ENCODE measurements at regions not wholly inside any gene's neighbourhood (a gene's known extent, or its start where the extent isn't known, plus 50 kb on each side); places are given as distances from the start of the nearest gene placed in this dataset.

DNA sequence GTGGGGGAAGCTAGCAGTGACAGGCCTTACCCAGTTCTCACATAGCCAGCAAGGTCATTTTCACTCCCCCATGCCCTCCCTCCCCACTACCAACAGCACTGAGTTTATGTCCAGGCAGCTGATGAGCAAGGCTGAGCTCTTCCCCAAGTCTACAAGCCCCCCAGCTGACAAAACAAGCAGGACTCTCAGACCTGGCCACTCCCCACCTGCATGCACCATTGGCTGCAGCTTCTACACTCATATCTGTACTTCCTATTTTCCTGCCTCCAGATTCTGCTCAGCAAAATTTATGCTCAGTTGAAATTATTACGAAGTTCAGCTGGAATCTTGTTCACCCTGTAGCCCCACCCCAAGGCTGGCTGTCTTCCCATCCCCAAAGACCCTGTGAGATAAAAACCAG, 339.3 kb downstream of the ARL6IP6 start:
- ATAC-seq = no peak
- Histone ChIP-seq H3K27ac (no peak overlapping the region), H3K4me3 (no peak overlapping the region), H3K27me3 (no peaks in the 10 kb centered on the region), H3K4me1 (no peaks in the 10 kb centered on the region), H3K36me3 (no peaks in the 10 kb centered on the region), H3K9me3 (no peaks in the 10 kb centered on the region)
- TF ChIP-seq POLR2A (IDR thresholded peaks at IDR 0.05) = no peak
- in situ Hi-C loops (cut with MboI; ENCODE audit: low sequenced_read_pairs in 4 of 4) = no loop called here
- no peak for DNase-seq
- intact Hi-C loops (cut with DNase I; ENCODE audit: low total_unique reads) = no loop called here

- no peak for ATAC-seq
- no peak for DNase-seq
- Histone ChIP-seq H3K36me3 (no peaks in the 10 kb centered on the region), H3K4me1 (no peaks in the 10 kb centered on the region), H3K4me3 (no peak overlapping the region), H3K27ac (no peak overlapping the region), H3K27me3 (no peaks in the 10 kb centered on the region), H3K9me3 (no peaks in the 10 kb centered on the region)
- intact Hi-C loops (cut with DNase I; ENCODE audit: low total_unique reads) (no loop called here), in situ Hi-C loops (cut with MboI; ENCODE audit: low sequenced_read_pairs in 4 of 4) (no loop called here)
- no peak for TF ChIP-seq CTCF (IDR thresholded peaks at IDR 0.05 in 4 of 5, conservative IDR thresholded peaks at IDR 0.05 in 1 of 5)
- no peak for TF ChIP-seq POLR2A (IDR thresholded peaks at IDR 0.05)
Measured at GRCh38 chr2:153055182-153055581, 336.8 kb downstream of the ARL6IP6 start.

- H3K36me3 ChIP-seq = no peaks in the 10 kb centered on the region
- no peaks in the 10 kb centered on the region for H3K27me3 ChIP-seq
- TF ChIP-seq CTCF (IDR thresholded peaks at IDR 0.05 in 4 of 5, conservative IDR thresholded peaks at IDR 0.05 in 1 of 5) (no peak), POLR2A (IDR thresholded peaks at IDR 0.05) (no peak)
- intact Hi-C loops (cut with DNase I; ENCODE audit: low total_unique reads) (no loop called here), in situ Hi-C loops (cut with MboI; ENCODE audit: low sequenced_read_pairs in 4 of 4) (no loop called here)
- H3K4me3 ChIP-seq = no peak overlapping the region
- DNase-seq (no peak), ATAC-seq (no peak)
- no peaks in the 10 kb centered on the region for H3K4me1 ChIP-seq
- H3K9me3 ChIP-seq = no peaks in the 10 kb centered on the region
- no peak overlapping the region for H3K27ac ChIP-seq
Measured at GRCh38 chr2:153052807-153053559, 334.6 kb downstream of the ARL6IP6 start.

DNA sequence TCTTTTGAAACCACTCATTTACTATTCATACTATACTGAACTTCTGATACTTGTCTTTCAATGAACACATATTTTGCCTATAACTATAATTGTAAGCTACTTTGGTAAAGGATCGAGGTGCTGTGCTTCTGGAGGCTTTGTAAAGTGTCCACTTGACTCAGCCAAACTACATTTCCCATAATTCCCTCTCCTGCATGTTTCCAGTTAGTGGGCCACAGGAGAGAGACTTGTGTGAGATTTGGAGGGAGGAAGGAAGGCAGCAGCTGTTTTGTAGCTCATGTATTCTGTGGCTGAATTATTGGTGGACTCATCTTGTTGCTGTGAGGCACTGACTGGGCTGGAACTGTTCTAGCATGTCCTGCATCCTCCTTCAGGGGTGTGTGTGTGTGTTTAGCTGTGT, 328.8 kb downstream of the ARL6IP6 start:
- TF ChIP-seq CTCF (IDR thresholded peaks at IDR 0.05 in 4 of 5, conservative IDR thresholded peaks at IDR 0.05 in 1 of 5) = no peak
- no peak for TF ChIP-seq POLR2A (IDR thresholded peaks at IDR 0.05)
- Histone ChIP-seq H3K27ac (no peak overlapping the region), H3K36me3 (no peaks in the 10 kb centered on the region), H3K4me3 (no peak overlapping the region), H3K4me1 (no peaks in the 10 kb centered on the region), H3K9me3 (no peaks in the 10 kb centered on the region), H3K27me3 (no peaks in the 10 kb centered on the region)
- no peak for DNase-seq
- intact Hi-C loops (cut with DNase I; ENCODE audit: low total_unique reads) = no loop called here
- in situ Hi-C loops (cut with MboI; ENCODE audit: low sequenced_read_pairs in 4 of 4) = no loop called here
- ATAC-seq = no peak

DNA sequence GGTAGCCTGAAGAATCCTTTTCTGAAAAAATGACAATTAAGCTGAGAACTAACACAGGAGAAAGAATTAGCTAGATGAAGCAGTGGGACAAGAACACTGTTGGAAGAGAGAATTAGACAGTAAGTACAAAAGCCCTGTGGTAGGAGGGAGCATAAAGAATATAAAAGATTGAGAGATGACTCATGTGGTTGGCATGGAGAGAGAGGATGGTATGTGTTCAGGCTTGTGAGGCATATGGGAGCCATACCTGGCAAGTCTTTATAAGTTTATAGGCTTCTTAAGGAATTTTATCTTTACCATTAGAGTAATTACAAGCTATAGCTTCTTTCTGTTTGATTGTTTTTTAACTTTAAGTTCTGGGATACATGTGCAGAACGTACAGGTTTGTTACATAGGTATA, 325.0 kb downstream of the ARL6IP6 start:
- no peak overlapping the region for H3K4me3 ChIP-seq
- H3K4me1 ChIP-seq = no peaks in the 10 kb centered on the region
- ATAC-seq (no peak), DNase-seq (no peak)
- no peaks in the 10 kb centered on the region for H3K9me3 ChIP-seq
- H3K27ac ChIP-seq = no peak overlapping the region
- no peaks in the 10 kb centered on the region for H3K36me3 ChIP-seq
- in situ Hi-C loops (cut with MboI; ENCODE audit: low sequenced_read_pairs in 4 of 4) = no loop called here
- intact Hi-C loops (cut with DNase I; ENCODE audit: low total_unique reads) = no loop called here
- TF ChIP-seq POLR2A (IDR thresholded peaks at IDR 0.05) (no peak), CTCF (IDR thresholded peaks at IDR 0.05 in 4 of 5, conservative IDR thresholded peaks at IDR 0.05 in 1 of 5) (no peak)
- H3K27me3 ChIP-seq = no peaks in the 10 kb centered on the region
